IPS-18c (cell line): ENCODE measurements at regions not wholly inside any gene's neighbourhood (a gene's known extent, or its start where the extent isn't known, plus 50 kb on each side); places are given as distances from the start of the nearest gene placed in this dataset.
"Not testable (repeated sequence)": the region's sequence is repeated elsewhere in the genome, so short reads cannot be mapped to it uniquely, and the experiment has no call there.

ENCODE experiments used
- H3K4me3 ChIP-seq: 2 replicates; pipeline ENCODE4 v1.7.0; 2013; ENCODE audit warnings: low read depth, mild to moderate bottlenecking, low read length, moderate library complexity; ENCODE audit not compliant: insufficient read depth
- H3K9me3 ChIP-seq: one replicate; pipeline ENCODE4 v1.6.1; 2013; ENCODE audit warnings: mild to moderate bottlenecking, low read length, moderate library complexity; ENCODE audit not compliant: control insufficient read depth, insufficient read depth

DNA sequence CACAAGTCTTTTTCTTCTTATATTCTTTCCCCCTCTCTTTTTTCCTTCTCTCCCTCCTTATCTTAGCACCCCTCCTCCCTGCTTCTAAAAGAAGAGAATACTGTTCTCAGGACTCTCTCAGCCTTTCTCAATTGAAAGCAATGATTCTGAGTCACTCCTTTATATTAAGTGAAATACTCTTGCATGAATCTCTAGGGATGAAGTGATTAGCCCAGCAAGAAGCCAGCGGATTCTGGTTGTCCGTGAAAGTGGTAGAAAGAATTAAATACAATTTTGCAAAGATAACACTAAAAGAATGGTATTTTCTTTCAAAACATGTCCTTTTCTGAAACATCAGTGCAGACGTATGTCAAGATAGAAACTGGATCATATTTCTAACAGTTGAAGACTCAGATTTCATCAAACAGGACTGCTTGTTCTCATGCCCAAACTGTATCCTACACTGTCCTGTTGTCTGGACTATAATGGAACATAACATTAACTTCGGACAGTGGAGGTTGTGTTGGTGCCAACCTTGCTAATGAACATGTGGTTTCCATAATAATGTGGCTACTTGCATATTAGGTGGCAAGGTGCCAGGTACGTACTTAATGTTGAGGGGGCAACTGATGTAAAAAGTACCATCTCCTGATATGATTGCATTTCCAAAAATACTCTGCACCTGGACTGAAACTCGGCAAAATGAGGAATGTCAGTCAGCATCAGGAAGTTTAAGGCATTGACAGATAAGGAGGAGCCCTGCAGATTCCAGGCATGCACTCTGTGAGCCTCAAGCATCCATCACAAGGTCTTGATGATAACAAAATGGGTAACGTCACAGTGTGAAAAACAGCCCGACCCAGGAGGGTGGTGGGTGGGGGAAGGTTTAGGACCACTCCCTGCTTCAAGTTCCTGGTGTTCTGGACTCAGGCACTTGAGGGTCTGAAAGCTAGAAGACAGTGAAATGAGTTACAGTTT, 357.2 kb downstream of the DLEU7 start:
- Histone ChIP-seq H3K9me3 (no peaks in the 10 kb centered on the region), H3K4me3 (no peak overlapping the region)

DNA sequence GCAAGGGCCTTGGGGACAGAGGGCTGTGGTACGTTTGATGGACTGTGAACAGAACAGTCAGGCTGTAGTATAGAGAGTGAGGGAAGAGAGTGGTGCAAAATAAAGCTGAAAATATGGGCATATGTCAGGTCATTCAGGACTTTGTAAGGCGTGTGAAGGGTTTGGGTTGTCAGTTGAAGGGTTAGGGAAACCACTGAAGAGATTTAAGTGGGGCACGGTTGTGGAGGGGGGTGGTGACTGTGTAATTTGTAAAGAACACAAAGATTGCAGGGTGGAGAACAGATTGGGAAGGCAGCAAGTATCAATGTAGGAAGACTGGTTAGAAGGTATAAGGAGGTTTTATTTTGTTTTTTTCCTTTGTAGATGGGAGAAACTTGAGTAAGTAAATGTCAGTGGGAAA, 349.8 kb downstream of the DLEU7 start:
- H3K4me3 ChIP-seq = no peak overlapping the region
- no peaks in the 10 kb centered on the region for H3K9me3 ChIP-seq

DNA sequence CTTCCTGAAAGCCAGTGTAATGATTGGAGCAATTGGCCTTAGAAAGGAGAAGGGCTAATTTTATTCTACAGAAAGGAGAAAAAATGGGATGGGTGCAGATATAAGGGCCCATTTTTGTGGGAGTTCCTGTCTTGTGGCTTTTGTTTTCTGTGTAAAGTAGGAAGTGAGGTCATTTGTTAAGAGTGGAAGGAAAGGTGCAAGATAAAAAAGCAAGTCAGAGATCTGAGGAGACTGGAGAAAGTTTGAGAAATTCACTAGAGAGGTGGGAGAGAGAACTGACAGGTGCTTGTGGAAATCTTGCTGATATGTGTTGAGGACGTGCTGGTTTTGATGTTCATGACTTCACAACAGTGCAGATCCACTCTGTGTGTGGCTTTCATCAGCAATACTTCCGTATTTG, 349.4 kb downstream of the DLEU7 start:
- no peak overlapping the region for H3K4me3 ChIP-seq

DNA sequence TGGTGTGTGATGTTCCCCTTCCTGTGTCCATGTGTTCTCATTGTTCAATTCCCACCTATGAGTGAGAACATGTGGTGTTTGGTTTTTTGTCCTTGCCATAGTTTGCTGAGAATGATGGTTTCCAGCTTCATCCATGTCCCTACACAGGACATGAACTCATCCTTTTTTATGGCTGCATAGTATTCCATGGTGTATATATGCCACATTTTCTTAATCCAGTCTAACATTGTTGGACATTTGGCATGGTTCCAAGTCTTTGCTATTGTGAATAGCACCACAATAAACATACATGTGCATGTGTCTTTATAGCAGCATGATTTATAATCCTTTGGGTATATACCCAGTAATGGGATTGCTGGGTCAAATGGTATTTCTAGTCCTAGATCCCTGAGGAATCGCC, 340.3 kb downstream of the DLEU7 start:
- H3K9me3 ChIP-seq, H3K4me3 ChIP-seq: not testable (repeated sequence)

More for the DNA sequence above, 349.4 kb downstream of the DLEU7 start:
- H3K9me3 ChIP-seq = no peaks in the 10 kb centered on the region

DNA sequence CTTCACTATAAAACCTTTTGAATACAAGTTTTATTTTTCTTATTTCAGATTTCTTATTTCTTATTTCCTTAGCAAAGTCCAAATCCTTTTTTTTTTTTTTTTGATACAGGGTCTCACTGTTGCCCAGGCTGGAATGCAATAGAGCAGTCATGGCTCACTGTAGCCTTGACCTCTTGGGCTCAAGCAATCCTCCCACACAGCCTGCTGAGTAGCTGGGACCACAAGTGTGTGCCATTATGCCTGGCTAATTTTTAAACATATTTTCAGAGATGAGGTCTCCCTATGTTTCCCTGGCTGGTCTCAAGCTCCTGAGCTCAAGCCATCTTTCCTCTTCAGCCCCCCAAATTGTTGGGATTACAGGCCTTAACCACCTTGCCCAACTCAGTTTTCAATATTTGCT, 334.3 kb downstream of the DLEU7 start:
- Histone ChIP-seq H3K9me3 (peaks cover 2% of the 10 kb centered on the region), H3K4me3 (no peak overlapping the region)

DNA sequence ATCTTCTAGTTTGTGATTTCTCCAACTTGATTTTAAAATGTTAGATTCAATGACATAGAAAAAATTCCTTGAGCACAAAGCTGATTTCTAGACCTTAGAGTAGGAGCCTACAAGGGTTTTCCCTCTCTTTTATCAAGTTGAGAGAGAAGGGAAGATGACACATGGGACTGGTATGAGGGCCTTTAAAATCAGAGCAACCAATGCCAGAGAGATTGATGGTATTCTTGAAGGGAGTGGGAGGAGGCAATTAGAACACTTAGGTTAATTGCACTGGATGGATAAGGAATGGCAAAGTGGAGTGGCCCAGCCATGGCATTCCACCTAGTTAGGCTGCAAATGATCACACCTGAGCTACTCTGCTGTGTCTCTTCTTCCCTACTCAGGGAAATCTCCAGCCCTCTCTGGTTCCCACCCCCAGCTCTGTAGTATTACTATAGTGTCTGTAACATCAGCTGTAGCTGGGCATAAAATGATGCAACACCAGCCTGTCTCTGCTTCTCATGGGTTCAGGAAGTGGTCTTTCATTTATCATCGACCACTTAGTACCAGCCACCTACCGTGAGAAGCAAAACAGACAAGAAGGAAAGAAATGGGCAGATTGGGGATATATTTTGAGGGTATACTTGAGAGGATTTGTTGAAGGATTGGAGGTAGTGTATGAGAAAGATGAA, 333.6 kb downstream of the DLEU7 start:
- H3K9me3 ChIP-seq = peaks cover 3% of the 10 kb centered on the region
- H3K4me3 ChIP-seq = no peak overlapping the region

DNA sequence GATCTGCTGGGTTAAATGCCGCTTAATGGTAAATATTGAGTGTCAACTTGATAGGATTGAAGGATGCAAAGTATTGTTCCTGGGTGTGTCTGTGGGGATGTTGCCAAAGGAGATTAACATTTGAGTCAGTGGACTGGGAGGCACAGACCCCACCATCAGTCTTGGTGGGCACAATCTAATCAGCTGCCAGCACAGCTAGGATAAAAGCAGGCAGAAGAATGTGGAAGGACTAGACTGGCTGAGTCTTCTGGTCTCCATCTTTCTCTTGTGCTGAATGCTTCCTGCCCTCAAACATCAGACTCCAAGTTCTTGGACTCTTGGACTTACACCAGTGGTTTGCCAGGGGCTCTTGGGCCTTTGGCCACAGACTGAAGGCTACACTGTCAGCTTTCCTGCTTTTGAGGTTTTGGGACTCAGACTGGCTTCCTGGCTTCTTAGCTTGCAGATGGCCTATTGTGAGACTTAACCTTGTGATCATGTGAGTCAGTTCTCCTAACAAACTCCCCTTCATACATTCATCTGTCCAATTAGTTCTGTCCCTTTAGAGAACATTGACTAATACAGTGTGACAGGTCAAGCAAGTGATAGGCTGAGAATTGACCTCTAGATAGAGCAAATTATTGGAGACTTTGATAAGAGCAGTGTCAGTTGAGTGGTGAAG, 332.5 kb downstream of the DLEU7 start:
- not testable (repeated sequence) for H3K4me3 ChIP-seq

DNA sequence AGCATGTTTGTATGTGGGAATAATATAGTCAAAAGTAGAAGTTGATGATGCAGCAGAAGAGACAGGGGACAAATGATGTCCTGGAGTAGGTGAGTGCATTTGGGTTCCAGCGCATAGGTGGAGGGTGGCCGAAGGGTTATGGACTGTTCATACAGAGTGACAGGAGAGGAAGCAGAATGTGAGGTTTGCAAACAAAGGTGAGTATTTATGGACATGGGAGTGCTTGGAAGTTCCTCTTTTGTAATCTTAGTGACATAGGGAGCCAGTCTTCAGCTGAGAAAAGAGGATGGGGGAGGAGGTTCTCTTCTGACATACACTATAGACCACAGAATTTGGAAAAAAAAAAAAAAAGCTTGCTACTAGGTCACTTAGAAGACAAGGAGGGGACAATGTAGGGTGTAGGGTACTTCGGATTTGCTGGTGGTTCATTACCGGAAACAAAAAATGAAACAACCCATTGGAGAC, 331.6 kb downstream of the DLEU7 start:
- H3K4me3 ChIP-seq = no peak overlapping the region
- peaks cover 4% of the 10 kb centered on the region for H3K9me3 ChIP-seq

More for the DNA sequence above, 332.5 kb downstream of the DLEU7 start:
- not testable (repeated sequence) for H3K9me3 ChIP-seq

DNA sequence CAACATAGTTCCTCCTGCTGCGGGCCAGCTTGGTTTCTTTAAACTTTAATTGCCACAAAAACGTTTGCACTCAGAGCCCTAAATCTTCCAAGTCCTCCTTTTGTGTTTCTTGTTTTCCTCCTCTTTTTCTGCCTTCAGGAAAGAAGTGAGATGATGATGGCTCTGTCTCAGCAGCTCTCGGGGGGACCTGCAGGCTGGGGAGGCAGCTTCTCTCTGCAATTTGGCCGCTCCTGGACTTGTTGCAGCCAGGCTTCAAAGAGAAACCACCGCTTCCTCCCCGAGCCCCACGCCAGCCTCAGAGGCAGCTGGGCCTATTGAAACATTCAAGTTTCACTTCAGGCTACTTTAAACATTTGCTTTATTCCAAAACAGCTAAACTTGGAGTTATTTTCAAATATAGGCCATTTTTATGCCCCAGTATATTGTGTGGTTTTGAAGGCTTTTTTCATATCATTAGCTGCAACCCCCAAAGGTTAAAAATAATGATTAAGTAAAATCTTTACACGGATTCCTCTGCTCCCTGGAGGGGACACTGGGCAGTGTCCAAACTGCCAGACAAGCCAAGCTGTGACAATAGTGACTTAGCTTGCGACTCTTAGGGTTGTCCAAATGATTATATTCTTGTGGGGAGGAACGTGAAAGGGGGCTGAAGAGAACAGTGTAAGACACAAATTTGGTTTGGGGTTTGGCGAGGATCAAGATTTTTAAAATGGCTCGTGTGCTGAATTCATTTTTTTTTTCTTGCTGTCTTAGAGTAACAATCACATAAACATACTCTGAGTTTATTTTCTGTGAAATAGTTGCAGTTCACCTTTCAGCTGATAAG, 330.8 kb downstream of the DLEU7 start:
- no peak overlapping the region for H3K4me3 ChIP-seq
- H3K9me3 ChIP-seq = peaks cover 4% of the 10 kb centered on the region

DNA sequence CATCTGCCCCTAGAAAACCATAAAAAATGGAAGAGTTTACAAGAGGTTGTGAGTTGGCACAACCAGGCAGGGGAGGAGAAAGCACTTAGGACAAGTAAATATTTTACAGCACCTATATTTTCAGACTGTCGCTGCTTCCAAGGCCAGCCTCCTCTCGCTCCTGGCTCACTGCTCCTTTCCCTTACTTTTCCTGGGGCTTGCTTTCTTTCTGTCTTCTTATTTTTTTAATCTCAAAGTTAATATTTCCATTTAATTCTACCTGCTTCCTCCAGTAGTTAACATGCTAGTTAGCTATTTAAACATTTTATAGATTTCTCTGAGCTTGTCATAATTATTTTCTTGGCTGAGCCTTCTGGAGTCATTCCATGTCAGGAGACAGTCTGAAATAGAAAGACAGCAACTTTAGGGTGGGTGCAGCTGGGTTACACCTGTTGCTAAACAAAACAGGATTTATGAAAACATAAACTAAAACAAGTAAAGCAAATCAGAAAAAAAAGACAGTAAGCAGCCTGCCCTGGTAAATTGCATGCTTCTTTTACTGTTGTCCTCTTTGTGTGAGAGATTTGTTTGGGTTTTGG, 330.1 kb downstream of the DLEU7 start:
- peaks cover 4% of the 10 kb centered on the region for H3K9me3 ChIP-seq
- H3K4me3 ChIP-seq = no peak overlapping the region

DNA sequence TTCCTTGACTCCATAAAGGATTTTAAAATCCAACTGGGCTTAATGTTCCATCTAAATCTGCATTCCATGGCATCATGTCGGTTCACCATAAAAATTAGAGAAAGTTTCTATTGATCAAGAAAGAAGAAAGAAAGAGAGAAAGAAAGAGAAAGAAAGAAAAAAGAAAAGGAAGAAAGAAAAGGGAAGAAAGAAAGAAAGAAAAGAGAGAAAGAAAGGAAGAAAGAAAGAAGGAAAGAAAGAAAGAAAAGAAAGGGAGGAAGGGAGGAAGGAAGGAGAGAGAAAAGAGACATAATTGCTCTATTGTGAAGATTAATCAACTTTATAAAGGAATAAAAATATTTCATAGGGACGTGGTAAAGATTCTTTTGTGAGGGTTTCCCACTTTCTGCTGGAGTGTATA, 329.2 kb downstream of the DLEU7 start:
- Histone ChIP-seq H3K4me3 (no peak overlapping the region), H3K9me3 (peaks cover 2% of the 10 kb centered on the region)

DNA sequence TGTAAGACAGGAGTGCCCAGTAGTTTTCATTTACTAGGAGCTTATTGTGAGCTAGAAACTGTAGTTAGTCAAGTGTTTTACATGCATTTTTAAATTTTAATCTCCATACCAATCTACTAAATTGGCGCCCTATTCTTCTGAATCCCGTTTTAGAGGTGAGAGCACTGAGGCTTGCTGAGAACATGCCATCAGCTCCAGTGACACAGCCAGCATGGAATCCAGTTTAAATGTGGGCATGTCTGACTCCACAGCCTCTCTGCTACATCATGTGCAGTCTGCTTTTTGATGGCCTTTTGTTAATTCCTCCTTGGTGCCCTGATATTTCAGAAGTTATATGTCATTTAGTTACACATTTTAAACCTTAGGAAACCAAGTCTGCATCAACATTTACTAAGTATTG, 325.4 kb downstream of the DLEU7 start:
- peaks cover 2% of the 10 kb centered on the region for H3K9me3 ChIP-seq
- no peak overlapping the region for H3K4me3 ChIP-seq

DNA sequence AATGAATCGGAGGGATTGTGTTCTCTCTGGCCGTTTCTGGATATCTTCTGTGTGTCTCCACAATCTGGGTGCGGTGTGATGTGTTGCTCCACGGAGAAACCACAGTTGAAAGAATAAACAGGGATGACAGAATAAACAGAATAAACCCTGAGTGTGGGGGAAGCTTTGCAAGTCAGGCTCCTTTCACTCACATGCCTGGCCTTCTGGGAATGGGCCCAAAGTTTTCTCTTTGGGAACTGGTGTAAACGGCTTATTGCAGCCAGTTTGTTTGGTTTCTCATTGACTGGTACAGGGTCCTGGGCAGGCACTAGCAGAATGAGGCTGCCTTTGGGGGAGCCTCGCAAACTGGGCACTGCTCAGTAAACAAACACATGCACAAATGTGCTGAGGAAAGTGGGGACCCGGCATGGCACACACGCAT, 324.7 kb downstream of the DLEU7 start:
- Histone ChIP-seq H3K9me3 (peaks cover 2% of the 10 kb centered on the region), H3K4me3 (no peak overlapping the region)

DNA sequence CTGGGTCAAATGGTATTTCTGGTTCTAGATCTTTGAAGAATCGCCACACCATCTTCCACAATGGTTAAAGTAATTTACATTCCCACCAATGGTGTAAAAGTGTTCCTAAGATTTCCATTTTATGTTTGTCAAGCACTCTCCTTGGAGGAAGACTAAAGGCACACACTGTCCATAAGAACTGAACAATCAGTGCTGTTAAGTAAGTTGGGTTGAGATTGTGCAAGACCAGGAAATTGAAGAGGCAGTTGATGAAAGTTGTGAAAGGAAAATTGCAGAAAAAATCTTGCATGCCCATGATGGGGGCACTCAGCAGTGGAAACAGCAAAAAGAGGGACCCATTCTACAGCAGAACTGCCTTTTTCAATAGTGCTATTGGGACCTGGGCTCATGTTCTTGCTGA, 323.6 kb downstream of the DLEU7 start:
- Histone ChIP-seq H3K4me3 (no peak overlapping the region), H3K9me3 (peaks cover 2% of the 10 kb centered on the region)

DNA sequence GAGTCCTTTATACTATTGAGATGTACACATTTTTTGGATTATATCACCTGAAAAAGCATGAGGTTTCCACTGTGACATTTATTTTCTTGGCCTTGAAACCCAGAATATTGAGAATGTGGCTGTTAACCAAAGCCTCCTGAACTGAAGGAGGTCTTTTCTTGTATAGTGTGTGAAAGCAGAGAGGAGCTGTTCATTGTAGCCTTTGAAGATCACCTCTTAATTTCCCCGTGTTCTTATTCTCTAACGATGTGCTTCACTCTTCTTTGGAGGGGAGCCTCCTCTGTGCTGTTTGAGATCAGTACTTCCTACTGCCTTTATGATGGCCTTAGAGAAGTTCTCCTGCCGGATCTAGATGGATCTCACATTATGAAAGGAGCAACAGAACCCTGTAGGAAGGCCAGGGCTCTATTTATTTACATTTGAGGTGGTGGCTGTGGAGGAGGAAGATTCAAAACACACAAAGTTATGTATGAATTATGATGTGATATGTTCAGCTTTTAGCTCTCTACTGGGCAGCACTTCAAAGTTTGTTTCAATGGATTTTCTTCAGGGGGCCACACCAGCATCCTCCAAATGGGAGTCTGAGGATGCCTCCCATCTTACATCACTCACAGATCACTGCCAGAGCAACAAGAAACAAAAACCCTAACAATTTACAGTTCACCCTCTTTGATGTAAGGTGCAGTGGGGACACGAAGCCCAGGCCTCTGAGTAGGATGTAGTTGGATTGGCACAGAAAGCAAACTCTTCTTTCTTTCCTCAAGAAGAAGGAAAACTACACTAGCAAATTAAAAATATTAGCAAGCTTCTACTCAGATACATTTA, 322.3 kb downstream of the DLEU7 start:
- no peaks in the 10 kb centered on the region for H3K9me3 ChIP-seq
- H3K4me3 ChIP-seq = no peak overlapping the region

DNA sequence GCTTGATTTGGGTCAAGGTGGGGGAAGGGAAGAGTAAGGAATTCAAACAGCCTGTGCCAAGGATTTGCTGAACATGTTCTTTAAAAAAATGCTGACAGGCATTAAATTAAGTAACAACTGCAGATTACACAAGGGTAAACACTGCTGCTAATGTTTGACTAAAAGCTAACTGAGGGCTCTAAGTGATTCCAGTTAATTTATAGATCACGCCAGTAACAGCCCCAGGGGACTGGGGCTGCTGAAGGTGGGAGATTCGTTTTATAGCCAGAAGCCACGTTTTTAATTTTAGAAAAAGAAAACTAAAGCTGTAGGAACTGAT, 321.7 kb downstream of the DLEU7 start:
- Histone ChIP-seq H3K9me3 (no peaks in the 10 kb centered on the region), H3K4me3 (no peak overlapping the region)
